K562 (cell line): ENCODE measurements at regions not wholly inside any gene's neighbourhood (a gene's known extent, or its start where the extent isn't known, plus 50 kb on each side); places are given as distances from the start of the nearest gene placed in this dataset.

Source experiments
- EP300 ChIP-seq: IDR thresholded peaks from 2 replicates; pipeline ENCODE4 v1.6.1; 2012; ENCODE audit warnings: low read length, improper control_type of control experiment
- RERE ChIP-seq: sonication (generic); formaldehyde crosslinking; IDR thresholded peaks from 2 replicates; pipeline ENCODE4 v1.8.0; 2023; ENCODE audit warnings: missing genetic modification reagents, mild to moderate bottlenecking, borderline replicate concordance
- YY1 ChIP-seq, 3 experiments: IDR thresholded peaks; 2 replicates each; pipeline ENCODE4 v1.6.1; 2011; ENCODE audit warnings: low read length in 2 of 3, mild to moderate bottlenecking in 2 of 3, moderate library complexity in 2 of 3, borderline replicate concordance in 1 of 3, control low read depth in 1 of 3, low read depth in 1 of 3; ENCODE audit not compliant: insufficient read depth in 3 of 3, insufficient replicate concordance in 2 of 3, control insufficient read depth in 1 of 3, insufficient read length in 1 of 3; ENCODE audit errors: extremely low read depth in 1 of 3
- ZKSCAN8 ChIP-seq: fragments of 200-800 bp; sonication (Bioruptor generic); IDR thresholded peaks from 2 replicates; pipeline ENCODE4 v1.6.1; 2016; ENCODE audit warnings: missing genetic modification characterization, missing compliant biosample characterization
- TF ChIP-seq, protein P1 (sequence below): sonication (generic); formaldehyde crosslinking; IDR thresholded peaks from 2 replicates; pipeline ENCODE4 v1.5.0; 2020; ENCODE audit warnings: missing genetic modification reagents

DNA sequence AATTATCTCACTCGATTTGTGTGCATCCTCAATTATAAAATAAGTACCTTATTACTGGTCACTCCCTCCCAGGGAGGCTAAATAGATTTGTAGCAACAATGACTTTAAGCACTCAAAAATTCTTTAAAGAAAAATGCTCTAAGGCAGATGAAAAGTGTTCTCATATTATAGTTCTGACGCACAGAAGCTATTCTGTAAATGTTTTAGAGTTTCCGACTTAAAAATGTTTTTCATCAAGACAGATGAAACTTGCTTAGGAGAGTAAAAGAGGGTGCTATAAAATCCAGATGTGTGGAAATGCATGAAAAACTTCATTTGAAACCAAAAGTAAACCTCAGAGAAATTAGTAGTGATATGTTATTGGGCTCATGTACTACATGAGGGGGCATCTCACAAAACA, 398.4 kb upstream of the KCNMB2 start:
- TF ChIP-seq RERE (CRISPR knock-in tag): no peak
- TF ChIP-seq YY1 (IDR thresholded peaks at IDR 0.05; ENCODE audit: borderline replicate concordance in 1 of 3, control insufficient read depth in 1 of 3, extremely low read depth in 1 of 3, insufficient read depth in 3 of 3, insufficient read length in 1 of 3, insufficient replicate concordance in 2 of 3, low read depth in 1 of 3, low read length in 2 of 3): no peak
- TF ChIP-seq, protein P1, sequence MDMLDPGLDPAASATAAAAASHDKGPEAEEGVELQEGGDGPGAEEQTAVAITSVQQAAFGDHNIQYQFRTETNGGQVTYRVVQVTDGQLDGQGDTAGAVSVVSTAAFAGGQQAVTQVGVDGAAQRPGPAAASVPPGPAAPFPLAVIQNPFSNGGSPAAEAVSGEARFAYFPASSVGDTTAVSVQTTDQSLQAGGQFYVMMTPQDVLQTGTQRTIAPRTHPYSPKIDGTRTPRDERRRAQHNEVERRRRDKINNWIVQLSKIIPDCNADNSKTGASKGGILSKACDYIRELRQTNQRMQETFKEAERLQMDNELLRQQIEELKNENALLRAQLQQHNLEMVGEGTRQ (CRISPR knock-in tag): no peak
- TF ChIP-seq EP300: no peak
- no peak for TF ChIP-seq ZKSCAN8 (CRISPR knock-in tag)
